ENCODE measurements at regions not wholly inside any gene's neighbourhood (a gene's known extent, or its start where the extent isn't known, plus 50 kb on each side); places are given as distances from the start of the nearest gene placed in this dataset.

- Mint-ChIP-seq H3K4me1 (peaks cover 3 to 29% (median 20%) of the 10 kb centered on the region in 4 donors), H3K27me3 (peaks cover 0 to 3% (median 0%) of the 10 kb centered on the region in 5 donors), H3K4me3 (peak overlapping the region in 1 of 10 donors; percentile 12), H3K27ac (peak overlapping the region in 1 of 10 donors; percentile 22), H3K36me3 (peaks cover 0 to 8% (median 0%) of the 10 kb centered on the region in 3 donors), H3K9me3 (peaks cover 0 to 9% (median 0%) of the 10 kb centered on the region in 9 donors)
- no peak for ATAC-seq
- POLR2A ChIA-PET: no interaction called here
- no peak for DNase-seq
These were observed 309.0 kb upstream of the PMFBP1 start for GRCh38 chr16:72480911-72481310.

DNA sequence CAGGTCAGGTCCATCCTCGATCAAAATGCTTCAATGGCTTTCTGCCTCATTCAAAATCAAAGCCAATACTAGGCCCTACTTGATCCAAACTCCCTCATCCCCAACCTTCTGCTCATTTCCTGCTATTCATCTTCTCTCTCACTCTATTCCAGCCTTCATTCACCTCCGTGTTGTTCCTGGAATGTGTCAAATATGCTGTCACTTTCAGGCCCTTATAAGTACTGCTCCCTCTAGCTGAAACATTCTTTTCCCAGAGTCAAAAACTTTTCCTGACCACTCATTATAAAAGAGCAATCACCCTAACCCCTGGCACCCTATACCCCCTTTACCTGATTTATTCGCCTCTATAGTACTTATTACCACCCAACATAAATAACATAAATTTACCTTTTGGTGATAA lies 303.7 kb upstream of the PMFBP1 start:
- Mint-ChIP-seq H3K36me3 (peaks cover 0 to 8% (median 0%) of the 10 kb centered on the region in 3 donors), H3K27me3 (peaks cover 0 to 6% (median 0%) of the 10 kb centered on the region in 5 donors)

DNA sequence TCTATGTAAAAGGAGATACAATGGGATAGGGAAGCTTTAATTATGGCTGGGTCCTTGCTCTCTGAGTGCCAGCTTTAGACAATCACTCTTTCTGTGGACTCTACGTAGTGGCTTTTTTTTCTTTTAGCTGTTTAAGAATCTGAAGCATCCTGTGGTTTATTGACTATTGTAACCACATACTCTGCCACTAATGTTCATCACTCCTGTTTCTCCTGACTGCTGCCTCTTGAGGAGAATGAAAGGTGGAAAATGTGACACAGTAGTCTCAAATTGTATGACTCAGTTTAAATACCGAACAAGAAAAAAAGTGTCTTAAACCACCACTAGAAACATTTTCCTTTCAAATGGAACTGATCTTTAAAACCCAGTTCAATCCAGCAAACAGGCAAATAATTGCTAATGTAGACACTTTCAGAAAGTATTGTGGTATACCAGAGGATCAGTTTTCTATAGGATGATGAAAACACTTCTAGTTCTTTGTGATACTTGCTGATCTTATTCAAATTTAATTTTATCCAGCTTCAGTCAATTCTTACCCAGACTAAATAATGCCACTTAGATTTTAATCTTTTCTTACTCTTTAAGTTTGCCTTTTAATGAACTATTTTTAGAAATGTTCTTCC lies 302.7 kb upstream of the PMFBP1 start:
- Mint-ChIP-seq H3K36me3 (peaks cover 0 to 8% (median 0%) of the 10 kb centered on the region in 3 donors), H3K27ac (no peak overlapping the region), H3K4me1 (peaks cover 0 to 2% (median 0%) of the 10 kb centered on the region in 4 donors), H3K9me3 (peaks cover 0 to 9% (median 0%) of the 10 kb centered on the region in 9 donors), H3K4me3 (no peak overlapping the region), H3K27me3 (peaks cover 0 to 6% (median 0%) of the 10 kb centered on the region in 5 donors)
- ATAC-seq (no peak), DNase-seq (no peak)
- POLR2A ChIA-PET: no interaction called here

More for the DNA sequence above, 303.7 kb upstream of the PMFBP1 start:
- DNase-seq: no peak
- ATAC-seq: no peak
- H3K4me1 Mint-ChIP-seq: peaks cover 2 to 4% (median 3%) of the 10 kb centered on the region in 4 donors
- H3K27ac Mint-ChIP-seq: no peak overlapping the region
- H3K4me3 Mint-ChIP-seq: no peak overlapping the region
- POLR2A ChIA-PET: no interaction called here
- H3K9me3 Mint-ChIP-seq: peaks cover 0 to 9% (median 0%) of the 10 kb centered on the region in 9 donors

DNA sequence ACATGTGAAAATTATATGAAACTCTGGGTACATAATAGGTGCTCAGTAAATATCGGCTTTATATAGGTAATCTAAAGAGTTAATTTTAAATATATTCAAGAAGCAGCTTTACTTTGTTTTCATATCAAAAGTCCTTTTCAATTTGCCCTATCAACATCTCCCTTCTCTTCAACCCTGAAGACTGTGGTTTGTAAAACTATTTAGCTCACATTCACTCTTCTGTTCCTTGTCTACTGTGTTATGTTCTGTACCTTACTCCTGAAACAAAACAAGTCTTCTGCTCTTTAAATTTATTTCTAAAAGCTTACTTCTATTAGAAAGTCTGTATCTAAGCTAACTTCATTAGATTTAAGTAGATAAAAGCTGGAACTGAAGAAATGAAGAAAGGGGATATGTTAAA lies 301.7 kb upstream of the PMFBP1 start:
- H3K27ac Mint-ChIP-seq: no peak overlapping the region
- POLR2A ChIA-PET: no interaction called here
- peaks cover 0 to 6% (median 0%) of the 10 kb centered on the region in 5 donors for H3K27me3 Mint-ChIP-seq
- H3K9me3 Mint-ChIP-seq: peaks cover 0 to 9% (median 0%) of the 10 kb centered on the region in 9 donors
- peaks cover 0 to 8% (median 0%) of the 10 kb centered on the region in 3 donors for H3K36me3 Mint-ChIP-seq
- no peak for DNase-seq
- peaks cover 0 to 2% (median 0%) of the 10 kb centered on the region in 4 donors for H3K4me1 Mint-ChIP-seq
- no peak overlapping the region for H3K4me3 Mint-ChIP-seq
- ATAC-seq: no peak

- DNase-seq (no peak), ATAC-seq (no peak)
- H3K27me3 Mint-ChIP-seq: peaks cover 0 to 3% (median 0%) of the 10 kb centered on the region in 5 donors
- no peaks in the 10 kb centered on the region for H3K9me3 Mint-ChIP-seq
- POLR2A ChIA-PET: no interaction called here
- H3K27ac Mint-ChIP-seq: no peak overlapping the region
- peaks cover 0 to 2% (median 0%) of the 10 kb centered on the region in 4 donors for H3K4me1 Mint-ChIP-seq
- H3K36me3 Mint-ChIP-seq: no peaks in the 10 kb centered on the region
- no peak overlapping the region for H3K4me3 Mint-ChIP-seq
These were observed 299.5 kb upstream of the PMFBP1 start for GRCh38 chr16:72471317-72471924.

DNA sequence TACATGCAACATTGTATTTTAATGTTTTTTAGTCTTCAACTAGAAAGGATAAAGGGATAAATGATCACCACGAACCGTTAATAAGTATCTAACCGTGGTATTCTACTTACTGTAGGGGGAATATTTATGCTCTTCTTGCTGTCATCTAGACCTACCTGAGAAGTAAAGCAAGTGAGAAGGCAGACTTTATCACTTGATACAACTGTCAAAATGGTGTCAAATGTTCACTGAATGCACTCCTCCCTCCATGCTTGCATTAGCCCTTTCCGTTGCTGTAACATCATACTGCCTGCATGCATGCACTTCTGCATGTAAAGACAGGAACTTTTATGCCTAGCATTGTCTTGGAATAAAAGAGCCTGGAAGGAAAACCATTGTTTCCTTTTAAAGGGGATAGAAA lies 298.6 kb upstream of the PMFBP1 start:
- Mint-ChIP-seq H3K36me3 (no peaks in the 10 kb centered on the region), H3K27ac (no peak overlapping the region), H3K9me3 (no peaks in the 10 kb centered on the region), H3K4me1 (peaks cover 0 to under 1% (median 0%) of the 10 kb centered on the region in 4 donors), H3K27me3 (peaks cover 0 to under 1% (median 0%) of the 10 kb centered on the region in 5 donors), H3K4me3 (no peak overlapping the region)
- no peak for ATAC-seq
- POLR2A ChIA-PET: no interaction called here
- DNase-seq: no peak

DNA sequence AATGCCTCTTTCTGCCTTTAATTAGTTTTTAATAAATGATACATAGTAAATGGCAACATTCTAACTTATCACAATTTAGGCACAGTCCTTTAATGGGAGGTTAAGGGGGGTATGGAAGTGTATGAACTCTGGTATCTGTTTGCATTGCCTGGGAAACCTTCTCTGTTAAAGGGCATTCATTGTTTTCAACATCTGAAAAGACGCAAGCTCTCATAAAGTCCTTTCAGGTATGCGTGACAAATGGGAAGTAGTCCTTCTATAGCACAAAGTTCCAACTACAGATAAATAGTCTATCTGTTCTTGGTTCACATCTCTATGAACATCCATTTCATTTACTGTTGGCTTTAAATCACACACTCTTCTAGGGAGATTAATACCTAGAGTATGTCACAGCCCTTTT lies 298.0 kb upstream of the PMFBP1 start:
- H3K27me3 Mint-ChIP-seq: no peaks in the 10 kb centered on the region

DNA sequence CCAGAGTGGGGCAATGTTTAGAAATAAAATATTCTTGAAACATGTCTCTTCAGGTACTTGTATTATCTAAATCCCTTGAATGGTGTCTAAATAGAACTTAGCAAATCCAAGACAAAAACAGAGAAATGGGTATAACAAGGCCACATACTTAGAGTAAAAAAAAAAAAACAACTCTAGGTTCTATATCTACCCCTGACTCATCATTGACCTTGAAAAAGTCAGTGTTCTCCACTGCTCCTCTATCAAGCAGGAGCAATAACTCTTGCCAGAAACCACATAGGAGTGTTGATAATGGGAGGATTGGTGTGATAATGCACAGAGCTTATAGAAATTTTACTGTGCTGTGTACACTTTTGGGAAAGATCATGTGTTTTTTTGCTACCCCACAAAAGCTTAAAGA lies 296.6 kb upstream of the PMFBP1 start:
- H3K4me3 Mint-ChIP-seq: no peak overlapping the region
- H3K9me3 Mint-ChIP-seq: no peaks in the 10 kb centered on the region
- no peaks in the 10 kb centered on the region for H3K4me1 Mint-ChIP-seq
- no peaks in the 10 kb centered on the region for H3K36me3 Mint-ChIP-seq
- POLR2A ChIA-PET: no interaction called here
- H3K27me3 Mint-ChIP-seq: no peaks in the 10 kb centered on the region
- ATAC-seq: no peak
- no peak for DNase-seq
- no peak overlapping the region for H3K27ac Mint-ChIP-seq

More for the DNA sequence above, 298.0 kb upstream of the PMFBP1 start:
- no peaks in the 10 kb centered on the region for H3K9me3 Mint-ChIP-seq
- POLR2A ChIA-PET: no interaction called here
- no peaks in the 10 kb centered on the region for H3K36me3 Mint-ChIP-seq
- H3K27ac Mint-ChIP-seq: no peak overlapping the region
- ATAC-seq (no peak), DNase-seq (no peak)
- H3K4me3 Mint-ChIP-seq: no peak overlapping the region
- H3K4me1 Mint-ChIP-seq: no peaks in the 10 kb centered on the region

DNA sequence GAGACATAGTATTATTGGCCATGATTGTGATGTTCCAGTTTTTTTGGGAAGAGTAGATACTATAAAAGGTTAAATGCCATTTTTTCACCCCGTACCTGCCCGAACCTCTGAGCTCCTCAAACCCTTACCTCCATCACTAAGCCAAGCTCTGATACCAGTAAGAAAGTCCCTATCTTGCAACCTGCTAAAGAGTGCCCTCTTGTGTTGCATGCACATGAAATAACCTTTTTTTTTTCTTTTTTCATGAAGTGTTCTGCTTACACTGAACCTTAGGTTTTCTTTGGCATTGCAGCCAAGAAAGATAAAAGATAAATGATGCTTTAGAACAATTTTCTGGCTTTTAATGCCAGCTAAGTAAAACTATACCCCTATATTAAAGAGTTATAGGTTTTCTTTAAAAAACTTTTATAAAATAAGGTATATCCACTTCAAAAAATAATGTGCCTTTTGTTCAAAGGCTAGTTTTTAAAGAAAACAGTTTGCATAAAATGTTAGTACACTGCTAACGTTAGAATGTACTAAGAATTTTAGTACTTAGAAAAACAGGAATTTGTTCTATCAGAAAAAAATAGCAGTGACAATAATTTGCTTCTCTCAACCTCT lies 295.3 kb upstream of the PMFBP1 start:
- Mint-ChIP-seq H3K36me3 (no peaks in the 10 kb centered on the region), H3K4me3 (no peak overlapping the region), H3K27me3 (no peaks in the 10 kb centered on the region), H3K9me3 (peaks cover 0 to 7% (median 0%) of the 10 kb centered on the region in 9 donors), H3K4me1 (no peaks in the 10 kb centered on the region), H3K27ac (no peak overlapping the region)
- peak in 1 of 10 donors; percentile 4 for DNase-seq
- POLR2A ChIA-PET: no interaction called here
- ATAC-seq: no peak

- no peak overlapping the region for H3K4me3 Mint-ChIP-seq
- ATAC-seq (no peak), DNase-seq (no peak)
- H3K27me3 Mint-ChIP-seq: no peaks in the 10 kb centered on the region
- peaks cover 0 to 3% (median 2%) of the 10 kb centered on the region in 3 donors for H3K36me3 Mint-ChIP-seq
- no peak overlapping the region for H3K27ac Mint-ChIP-seq
- H3K9me3 Mint-ChIP-seq: peaks cover 0 to 7% (median 0%) of the 10 kb centered on the region in 9 donors
- no peaks in the 10 kb centered on the region for H3K4me1 Mint-ChIP-seq
- POLR2A ChIA-PET: no interaction called here
These were observed 292.8 kb upstream of the PMFBP1 start for GRCh38 chr16:72464597-72465368.

DNA sequence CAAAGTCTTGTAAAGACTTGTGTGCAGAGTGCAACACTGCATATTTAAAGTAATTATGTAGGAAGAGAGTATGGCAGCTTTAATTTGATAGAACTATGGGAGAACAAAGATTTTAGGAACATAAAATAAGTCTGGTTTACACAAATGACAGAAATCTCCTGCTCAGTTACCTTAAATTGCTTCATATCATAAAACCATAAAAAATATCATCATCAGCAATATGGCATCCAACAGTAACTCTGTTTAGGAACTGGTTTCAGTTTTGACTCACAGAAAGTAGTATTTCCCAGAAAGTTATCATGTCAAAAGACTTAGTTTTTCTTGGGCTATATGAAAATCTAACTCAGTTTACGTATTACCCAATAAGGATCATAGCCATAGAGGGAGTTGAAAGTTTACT lies 292.1 kb upstream of the PMFBP1 start:
- Mint-ChIP-seq H3K4me1 (no peaks in the 10 kb centered on the region), H3K27me3 (no peaks in the 10 kb centered on the region), H3K36me3 (peaks cover 0 to 5% (median 2%) of the 10 kb centered on the region in 3 donors), H3K4me3 (no peak overlapping the region), H3K9me3 (peaks cover 0 to 7% (median 0%) of the 10 kb centered on the region in 9 donors), H3K27ac (no peak overlapping the region)
- POLR2A ChIA-PET: no interaction called here
- DNase-seq (no peak), ATAC-seq (no peak)

- Mint-ChIP-seq H3K9me3 (peaks cover 12 to 46% (median 36%) of the 10 kb centered on the region in 9 donors), H3K4me3 (no peak overlapping the region), H3K4me1 (no peaks in the 10 kb centered on the region), H3K27me3 (peaks cover 0 to 5% (median 0%) of the 10 kb centered on the region in 5 donors), H3K27ac (no peak overlapping the region), H3K36me3 (peaks cover 6 to 32% (median 22%) of the 10 kb centered on the region in 3 donors)
- ATAC-seq (no peak), DNase-seq (no peak)
- POLR2A ChIA-PET: no interaction called here
These were observed 286.1 kb upstream of the PMFBP1 start for GRCh38 chr16:72458035-72458434.
